Neural cell (in vitro differentiated cells): ENCODE measurements at regions not wholly inside any gene's neighbourhood (a gene's known extent, or its start where the extent isn't known, plus 50 kb on each side); places are given as distances from the start of the nearest gene placed in this dataset.

Experiments used
- H2AFZ ChIP-seq: fragments of 200-600, 300-800 bp; sonication (generic), shearing (Covaris generic); 2 replicates; pipeline ENCODE4 v1.6.0; 2014; ENCODE audit warnings: low read depth, mild to moderate bottlenecking, antibody characterized with exemption, low read length, moderate library complexity
- H3F3A ChIP-seq: fragments of 200-600 bp; shearing (Covaris generic); 2 replicates; pipeline ENCODE4 v1.6.1; 2016; ENCODE audit warnings: mild to moderate bottlenecking, moderate library complexity, mixed read lengths, antibody characterized with exemption, low read length; ENCODE audit not compliant: insufficient read depth, poor library complexity, severe bottlenecking
- H3K27ac ChIP-seq: fragments of 200-600, 300-800 bp; sonication (generic), shearing (Covaris generic); 2 replicates; pipeline ENCODE4 v1.5.1; 2014; ENCODE audit warnings: mild to moderate bottlenecking, low read length, moderate library complexity
- H3K27me3 ChIP-seq: fragments of 300-800, 200-600 bp; sonication (generic), shearing (Covaris generic); 2 replicates; pipeline ENCODE4 v1.6.0; 2014; ENCODE audit warnings: mild to moderate bottlenecking, low read depth, low read length, moderate library complexity; ENCODE audit not compliant: insufficient read depth
- H3K36me3 ChIP-seq: fragments of 300-800, 200-600 bp; sonication (generic), shearing (Covaris generic); 2 replicates; pipeline ENCODE4 v1.5.1; 2014; ENCODE audit warnings: mild to moderate bottlenecking, antibody characterized with exemption, low read length, moderate library complexity; ENCODE audit not compliant: insufficient read depth
- H3K4me2 ChIP-seq: fragments of 300-800, 200-600 bp; sonication (generic), shearing (Covaris generic); 2 replicates; pipeline ENCODE4 v1.6.0; 2014; ENCODE audit warnings: mild to moderate bottlenecking, low read length
- H3K4me3 ChIP-seq: fragments of 300-800, 200-600 bp; sonication (generic), shearing (Covaris generic); 2 replicates; pipeline ENCODE4 v1.5.1; 2014; ENCODE audit warnings: mild to moderate bottlenecking, low read length, moderate library complexity
- H3K79me2 ChIP-seq: fragments of 200-600 bp; shearing (Covaris generic); replicated peaks from 2 replicates; pipeline ENCODE4 v1.6.0; 2014; ENCODE audit warnings: mild to moderate bottlenecking, low read length, moderate library complexity; ENCODE audit not compliant: insufficient read depth
- H3K9ac ChIP-seq: fragments of 300-800, 200-600 bp; sonication (generic), shearing (Covaris generic); 2 replicates; pipeline ENCODE4 v1.6.1; 2016; ENCODE audit warnings: mild to moderate bottlenecking, low read length, mixed read lengths
- H3K9me2 ChIP-seq: fragments of 200-600 bp; shearing (Covaris generic); 2 replicates; pipeline ENCODE4 v1.6.1; 2016; ENCODE audit warnings: mild to moderate bottlenecking, low read length, mixed read lengths; ENCODE audit not compliant: insufficient read depth
- H3K9me3 ChIP-seq: fragments of 200-600, 300-800 bp; sonication (generic), shearing (Covaris generic); 2 replicates; pipeline ENCODE4 v1.6.1; 2016; ENCODE audit warnings: mild to moderate bottlenecking, mixed run types, low read length, moderate library complexity, mixed read lengths
- H4K20me1 ChIP-seq: fragments of 200-600 bp; shearing (Covaris generic); 2 replicates; pipeline ENCODE4 v1.6.1; 2016; ENCODE audit warnings: mild to moderate bottlenecking, mixed run types; ENCODE audit not compliant: insufficient read depth
- CTCF ChIP-seq: fragments of 450-650 bp; IDR thresholded peaks from 2 replicates; pipeline ENCODE4 v1.5.1; 2014; ENCODE audit warnings: antibody characterized with exemption, mild to moderate bottlenecking, moderate library complexity; ENCODE audit not compliant: poor library complexity, severe bottlenecking
- EP300 ChIP-seq: fragments of 450-650 bp; conservative IDR thresholded peaks from 2 replicates; pipeline ENCODE4 v1.6.1; 2014; ENCODE audit warnings: antibody characterized with exemption, mild to moderate bottlenecking, moderate library complexity; ENCODE audit not compliant: poor library complexity, severe bottlenecking
- EZH2 ChIP-seq: fragments of 200-600, 300-800 bp; shearing (Covaris generic), sonication (generic); IDR thresholded peaks from 2 replicates; pipeline ENCODE4 v1.6.1; 2014; ENCODE audit warnings: antibody characterized with exemption, low read length, borderline replicate concordance, mild to moderate bottlenecking; ENCODE audit not compliant: insufficient read depth, poor library complexity, severe bottlenecking
- MXI1 ChIP-seq: fragments of 450-650 bp; conservative IDR thresholded peaks from 2 replicates; pipeline ENCODE4 v1.6.1; 2014; ENCODE audit warnings: antibody characterized with exemption, mild to moderate bottlenecking; ENCODE audit not compliant: poor library complexity, severe bottlenecking
- POLR2AphosphoS5 ChIP-seq: IDR thresholded peaks from 2 replicates; pipeline ENCODE4 v1.6.1; 2012
- RAD21 ChIP-seq: fragments of 450-650 bp; conservative IDR thresholded peaks from 2 replicates; pipeline ENCODE4 v1.6.1; 2014; ENCODE audit warnings: antibody characterized with exemption, mild to moderate bottlenecking, moderate library complexity
- REST ChIP-seq: IDR thresholded peaks from 2 replicates; pipeline ENCODE4 v1.6.1; 2012; ENCODE audit warnings: borderline replicate concordance
- SMC3 ChIP-seq: fragments of 450-650 bp; conservative IDR thresholded peaks from 2 replicates; pipeline ENCODE4 v1.6.1; 2014; ENCODE audit warnings: antibody characterized with exemption, mild to moderate bottlenecking, moderate library complexity; ENCODE audit not compliant: poor library complexity
- TAF1 ChIP-seq: IDR thresholded peaks from 2 replicates; pipeline ENCODE4 v1.6.1; 2012; ENCODE audit warnings: low read depth

GRCh38 chr6:54998576-54998975, 152.0 kb downstream of the FAM83B start:
- TF ChIP-seq REST (no peak), RAD21 (no peak), TAF1 (no peak), MXI1 (no peak), EP300 (no peak), CTCF (no peak), POLR2AphosphoS5 (no peak), EZH2 (no peak), SMC3 (no peak)
- H3K4me3 ChIP-seq = no peak overlapping the region
- H3K27ac ChIP-seq = no peak overlapping the region
- H3K79me2 ChIP-seq = no peaks in the 10 kb centered on the region
- no peak overlapping the region for H3K9ac ChIP-seq
- no peak overlapping the region for H2AFZ ChIP-seq
- no peak overlapping the region for H3K4me2 ChIP-seq
- H3K27me3 ChIP-seq = no peaks in the 10 kb centered on the region
- H4K20me1 ChIP-seq = no peaks in the 10 kb centered on the region
- H3F3A ChIP-seq = no peaks in the 10 kb centered on the region
- H3K36me3 ChIP-seq = no peaks in the 10 kb centered on the region
- no peaks in the 10 kb centered on the region for H3K9me2 ChIP-seq
- H3K9me3 ChIP-seq = no peaks in the 10 kb centered on the region

DNA sequence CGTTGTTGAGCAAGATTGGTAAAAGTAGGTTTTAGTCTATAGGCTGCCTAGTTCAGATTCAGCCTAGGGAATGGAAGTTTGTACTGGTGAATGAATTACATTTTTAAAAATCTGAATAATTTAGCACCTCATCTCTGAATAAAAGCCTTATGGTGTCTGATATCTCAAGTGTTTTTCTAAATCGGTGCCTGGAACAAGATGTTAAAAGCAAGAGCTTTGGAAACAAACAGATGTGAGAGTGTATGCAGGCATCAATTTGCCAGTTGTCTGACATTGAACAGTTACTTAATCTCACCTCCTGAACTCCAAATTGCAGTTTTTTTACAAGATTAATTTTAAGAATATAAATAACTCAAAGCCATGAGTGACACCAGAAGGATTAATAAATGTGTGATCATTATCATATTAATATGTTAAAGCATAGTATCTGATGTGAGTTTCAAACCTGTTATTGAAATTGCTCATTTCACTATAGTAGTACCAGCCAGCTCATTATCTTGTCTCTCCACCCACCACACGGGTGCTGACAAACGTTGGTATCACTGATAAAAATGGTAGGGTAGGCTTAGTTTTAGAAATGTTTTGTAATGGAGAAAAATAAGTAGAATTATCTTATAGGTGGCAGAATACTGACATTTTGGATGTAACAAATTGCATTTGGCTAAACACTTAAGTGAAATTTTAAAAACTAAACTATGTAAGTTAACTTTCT, 157.3 kb downstream of the FAM83B start:
- Histone ChIP-seq H3K9me3 (no peaks in the 10 kb centered on the region), H3K36me3 (no peaks in the 10 kb centered on the region), H3F3A (no peaks in the 10 kb centered on the region), H3K79me2 (no peaks in the 10 kb centered on the region), H4K20me1 (no peaks in the 10 kb centered on the region), H3K27ac (no peak overlapping the region), H2AFZ (no peak overlapping the region), H3K9ac (no peak overlapping the region), H3K4me3 (no peak overlapping the region), H3K9me2 (no peaks in the 10 kb centered on the region), H3K4me2 (no peak overlapping the region), H3K27me3 (no peaks in the 10 kb centered on the region)
- TF ChIP-seq RAD21 (no peak), CTCF (no peak), SMC3 (no peak), TAF1 (no peak), EZH2 (no peak), POLR2AphosphoS5 (no peak), MXI1 (no peak), REST (no peak), EP300 (no peak)
